ENCODE measurements at regions not wholly inside any gene's neighbourhood (a gene's known extent, or its start where the extent isn't known, plus 50 kb on each side); places are given as distances from the start of the nearest gene placed in this dataset.

DNA sequence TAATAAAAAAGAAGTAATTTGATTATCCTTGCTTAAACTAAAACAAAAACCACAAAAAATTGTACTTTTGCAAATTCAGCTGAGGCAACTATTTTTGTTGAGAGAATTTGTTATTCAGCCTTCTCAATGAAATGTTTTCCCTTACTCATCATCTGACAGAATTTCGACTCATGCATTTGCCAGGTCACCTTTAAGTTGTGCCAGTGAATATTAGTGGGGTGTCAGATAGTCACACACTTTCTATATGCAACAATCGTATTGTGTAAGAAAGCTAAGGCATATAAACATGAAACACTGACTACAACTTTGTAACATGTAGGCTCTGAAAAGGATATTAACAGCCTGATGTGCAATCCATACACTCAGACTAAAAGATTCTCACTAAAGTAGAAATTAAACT, 1653.1 kb upstream of the SLC39A10 start:
- no peak for DNase-seq (ENCODE audit: low read depth in 3 of 3)

DNA sequence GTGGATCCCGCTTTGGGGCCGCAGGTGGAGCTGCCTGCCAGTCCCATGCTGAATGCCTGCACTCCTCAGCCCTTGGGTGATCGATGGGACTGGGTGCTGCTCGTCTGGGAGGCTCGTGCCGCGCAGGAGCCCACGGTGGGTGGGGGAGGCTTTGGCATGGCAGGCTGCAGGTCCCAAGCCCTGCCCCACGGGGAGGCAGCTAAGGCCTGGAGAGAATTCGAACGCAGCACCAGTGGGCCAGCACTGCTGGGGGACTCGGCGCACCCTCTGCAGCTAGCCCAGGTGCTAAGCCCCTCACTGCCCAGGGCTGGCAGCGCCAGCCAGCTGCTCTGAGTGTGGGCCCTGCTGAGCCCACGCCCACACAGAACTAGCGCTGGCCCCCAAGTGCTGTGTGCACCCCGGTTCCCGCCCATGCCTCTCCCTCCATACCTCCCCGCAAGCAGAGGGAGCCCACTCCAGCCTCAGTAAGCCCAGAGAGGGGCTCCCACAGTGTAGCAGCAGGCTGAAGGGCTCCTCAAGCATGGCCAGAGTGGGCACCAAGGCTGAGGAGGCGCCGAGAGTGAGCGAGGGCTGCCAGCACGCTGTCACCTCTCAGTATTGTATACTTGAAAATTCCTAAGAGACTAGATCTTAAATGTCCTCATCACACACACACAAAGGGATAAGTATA, 1654.2 kb upstream of the SLC39A10 start:
- no peak for DNase-seq (ENCODE audit: low read depth in 3 of 3)

GRCh38 chr2:193990868-193991267, 1666.2 kb upstream of the SLC39A10 start:
- DNase-seq (ENCODE audit: low read depth in 3 of 3), result no peak

DNA sequence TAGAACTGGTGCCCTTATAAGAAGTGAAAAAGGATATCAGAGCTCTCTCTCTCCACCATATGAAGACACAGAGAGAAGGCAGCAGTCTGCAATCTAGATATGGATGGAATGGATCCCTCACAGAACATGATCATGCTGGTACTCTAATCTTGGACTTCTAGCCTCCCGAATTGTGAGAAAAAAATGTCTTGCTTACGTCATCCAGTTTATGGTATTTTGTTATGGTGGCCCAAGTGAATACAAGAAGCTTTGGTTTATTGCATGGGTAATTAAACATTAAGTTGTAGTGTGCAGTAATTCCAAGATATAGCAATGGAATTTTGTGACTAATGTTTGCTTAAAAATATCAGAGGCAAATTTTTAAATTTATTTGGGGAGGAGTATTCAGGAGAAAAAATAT, 1667.4 kb upstream of the SLC39A10 start:
- DNase-seq (ENCODE audit: low read depth in 3 of 3), result no peak

GRCh38 chr2:193988784-193989183, 1668.2 kb upstream of the SLC39A10 start:
- DNase-seq (ENCODE audit: low read depth in 3 of 3), result no peak

DNA sequence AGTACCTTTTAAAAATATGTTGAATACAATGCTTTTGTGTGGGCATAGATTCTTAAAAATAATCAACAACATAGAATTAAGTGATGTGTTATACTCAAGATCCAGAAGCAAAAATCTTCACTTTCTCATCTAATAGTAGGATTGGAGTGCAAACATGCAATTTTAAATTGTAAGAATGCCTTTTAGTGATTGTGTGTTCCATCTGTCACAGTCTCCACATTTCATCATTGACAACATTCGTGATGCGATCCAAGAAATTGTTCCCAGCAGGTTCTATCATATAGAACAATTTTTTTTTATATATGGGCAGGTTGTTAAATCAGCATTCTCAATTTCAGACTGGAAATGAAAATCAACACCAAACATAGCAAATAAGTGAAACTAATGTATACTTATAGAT, 1671.8 kb upstream of the SLC39A10 start:
- DNase-seq (ENCODE audit: low read depth in 3 of 3), result no peak

DNA sequence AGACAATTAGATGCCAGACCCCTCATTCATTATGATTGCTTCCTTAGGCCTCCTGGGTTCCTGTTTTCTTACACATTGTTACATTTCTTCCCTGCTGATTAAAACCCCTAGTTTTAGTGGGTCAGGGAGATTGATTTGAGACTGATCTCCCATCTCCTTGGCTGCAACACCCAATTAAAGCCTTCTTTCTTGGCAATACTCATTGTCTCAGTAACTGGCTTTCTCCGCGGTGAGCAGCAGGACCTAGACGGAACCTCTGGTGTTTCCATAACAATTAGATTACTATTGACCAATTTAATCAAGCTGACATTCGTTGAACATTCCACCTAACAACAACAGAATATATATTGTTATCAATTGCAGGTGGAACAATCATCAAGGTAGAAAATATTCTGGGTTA, 1676.4 kb upstream of the SLC39A10 start:
- no peak for DNase-seq (ENCODE audit: low read depth in 3 of 3)

DNA sequence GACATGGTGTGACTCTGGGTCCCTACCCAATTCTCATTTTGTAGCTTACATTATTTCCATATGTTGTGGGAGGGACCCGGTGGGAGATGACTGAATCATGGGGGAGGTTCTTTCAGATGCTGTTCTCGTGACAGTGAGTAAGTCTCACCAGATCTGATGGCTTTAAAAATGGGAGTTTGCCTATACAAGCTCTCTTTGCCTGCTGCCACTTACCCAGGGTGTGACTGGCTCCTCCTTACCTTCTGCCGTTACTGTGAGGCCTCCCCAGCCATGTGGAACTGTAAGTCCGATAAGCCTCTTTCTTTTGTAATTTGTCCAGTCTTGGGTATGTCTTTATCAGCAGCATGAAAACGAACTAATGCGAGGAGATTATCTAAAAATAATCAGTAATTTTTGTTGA, 1683.2 kb upstream of the SLC39A10 start:
- DNase-seq (ENCODE audit: low read depth in 3 of 3), result no peak

DNA sequence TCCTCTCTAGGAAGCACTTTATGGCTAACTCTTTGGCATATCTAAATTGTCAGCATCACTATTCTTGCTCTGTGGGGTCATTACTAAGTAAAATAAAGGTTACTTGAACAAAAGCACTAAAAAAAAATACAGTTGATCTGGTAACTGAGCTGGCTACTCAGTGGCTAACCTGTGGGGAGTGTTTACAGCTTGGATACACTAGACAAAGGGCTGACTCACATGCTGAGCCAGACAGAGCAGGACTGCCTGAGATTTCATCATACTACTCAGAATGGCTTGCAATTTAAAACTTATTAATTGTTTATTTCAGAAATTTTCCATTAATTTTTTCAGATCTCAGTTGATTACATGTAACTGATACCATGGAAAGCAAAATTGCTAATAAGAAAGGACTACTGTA, 1690.4 kb upstream of the SLC39A10 start:
- no peak for DNase-seq (ENCODE audit: low read depth in 3 of 3)

GRCh38 chr2:193965263-193965662, 1691.8 kb upstream of the SLC39A10 start:
- no peak for DNase-seq (ENCODE audit: low read depth in 3 of 3)

DNA sequence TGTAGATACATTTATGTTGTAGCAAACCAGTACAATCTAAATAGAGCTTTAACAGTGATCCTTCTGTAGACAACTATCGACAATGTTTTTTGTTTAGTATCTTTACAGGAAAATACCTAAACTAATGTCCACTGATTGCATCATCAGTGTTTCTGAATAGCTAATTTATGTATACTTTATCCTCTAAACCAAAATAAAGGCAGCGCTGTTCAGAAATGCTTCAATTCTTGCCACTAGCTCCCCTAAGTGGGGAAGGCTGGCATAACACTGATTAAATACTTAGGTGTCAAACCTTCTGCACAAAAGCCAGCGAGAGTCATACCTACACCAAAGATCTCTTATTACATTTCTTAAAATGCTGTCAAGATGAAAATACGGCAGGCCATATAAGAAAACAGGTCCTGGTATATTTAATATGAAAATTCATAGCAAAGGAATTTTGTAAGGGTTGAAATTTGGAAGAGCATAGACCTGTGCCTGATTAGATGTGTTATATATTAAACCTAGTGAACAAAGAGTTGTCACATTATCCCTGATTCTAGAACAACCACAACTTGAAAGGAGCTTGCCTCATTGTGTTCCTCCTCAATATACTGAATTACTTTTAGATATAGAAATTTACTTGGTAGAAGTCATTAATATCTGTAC, 1693.4 kb upstream of the SLC39A10 start:
- DNase-seq (ENCODE audit: low read depth in 3 of 3), result no peak

- no peak for DNase-seq (ENCODE audit: low read depth in 3 of 3)
Observed at GRCh38 chr2:193946806-193947205, 1710.2 kb upstream of the SLC39A10 start.

- no peak for DNase-seq (ENCODE audit: low read depth in 3 of 3)
Observed at GRCh38 chr2:193943406-193943960, 1713.5 kb upstream of the SLC39A10 start.

DNA sequence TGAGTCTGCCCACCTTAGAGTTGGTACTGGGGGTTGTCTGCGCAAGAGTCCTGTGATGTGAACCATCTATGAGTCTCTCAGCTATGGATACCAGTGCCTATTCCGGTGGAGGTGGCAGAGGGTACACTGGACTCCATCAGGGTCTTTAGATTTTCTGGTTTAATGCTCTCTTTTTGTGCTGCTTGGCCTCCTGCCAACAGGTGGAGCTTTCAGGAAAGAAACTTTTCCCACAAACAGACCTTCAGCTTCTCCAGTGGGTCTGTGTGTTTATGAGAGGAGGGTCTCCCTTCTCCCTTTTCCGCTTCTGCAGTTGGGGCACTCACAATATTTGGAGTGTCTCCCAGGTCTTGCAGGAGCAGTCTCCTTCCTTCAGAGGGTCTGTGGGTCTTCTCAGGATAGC, 1721.9 kb upstream of the SLC39A10 start:
- DNase-seq (ENCODE audit: low read depth in 3 of 3), result no peak

DNA sequence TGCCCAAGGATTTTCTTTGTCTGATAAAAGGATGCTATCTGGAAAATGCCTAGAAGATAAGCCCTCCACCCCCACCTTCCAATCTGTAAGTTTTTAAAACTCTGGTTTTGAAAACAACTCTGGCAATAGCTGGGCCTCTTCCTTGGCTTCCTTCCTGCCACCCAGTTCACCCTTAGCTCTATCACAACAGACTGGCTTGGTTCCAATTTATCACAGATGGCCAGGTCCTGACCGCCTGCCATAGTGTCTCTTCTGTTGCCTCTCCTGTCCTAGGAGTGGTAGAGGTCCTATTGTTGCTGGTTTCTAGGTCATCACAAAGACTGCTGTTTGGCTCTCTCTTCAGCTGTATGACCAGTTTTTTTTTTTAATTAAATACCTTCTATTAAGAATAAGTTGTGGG, 1727.9 kb upstream of the SLC39A10 start:
- DNase-seq (ENCODE audit: low read depth in 3 of 3), result no peak

DNA sequence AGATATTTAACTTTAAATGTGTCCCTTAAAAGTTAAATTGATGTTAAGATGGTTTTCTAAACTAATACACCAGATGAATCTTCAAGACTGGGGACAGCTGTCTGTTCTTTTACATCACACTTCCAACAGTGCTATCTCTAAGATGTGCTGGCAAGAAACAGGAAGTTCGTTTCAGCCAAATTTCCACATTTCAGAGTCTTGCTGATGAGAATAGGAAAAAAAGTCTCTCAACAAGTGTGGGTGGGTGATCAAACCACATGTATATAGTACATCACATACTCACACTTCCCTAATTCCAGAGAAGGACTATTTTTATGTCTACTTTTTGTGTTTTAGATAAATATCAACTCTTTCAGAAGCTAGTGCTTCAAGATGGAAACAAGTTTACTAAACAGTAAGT, 1712.8 kb upstream of the TMEFF2 start:
- DNase-seq (ENCODE audit: low read depth in 3 of 3), result no peak

DNA sequence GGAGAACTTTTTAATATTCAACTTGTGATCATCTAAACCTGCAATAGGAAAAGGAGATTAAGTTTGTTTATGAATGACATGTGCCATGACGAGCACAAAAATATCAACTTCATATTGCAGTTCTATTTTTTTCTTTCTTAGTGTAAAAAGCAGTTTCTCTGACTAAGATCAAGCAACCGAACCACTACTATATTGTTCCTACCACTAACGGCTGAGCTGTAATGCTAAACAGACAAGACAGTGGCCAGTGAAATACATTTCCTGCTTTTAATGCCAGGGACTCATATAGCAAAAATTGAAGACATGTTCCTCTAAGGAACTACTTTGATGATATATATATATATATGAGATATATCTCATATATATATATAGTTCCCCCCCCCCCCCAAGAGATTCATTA, 1705.6 kb upstream of the TMEFF2 start:
- no peak for DNase-seq (ENCODE audit: low read depth in 3 of 3)

DNA sequence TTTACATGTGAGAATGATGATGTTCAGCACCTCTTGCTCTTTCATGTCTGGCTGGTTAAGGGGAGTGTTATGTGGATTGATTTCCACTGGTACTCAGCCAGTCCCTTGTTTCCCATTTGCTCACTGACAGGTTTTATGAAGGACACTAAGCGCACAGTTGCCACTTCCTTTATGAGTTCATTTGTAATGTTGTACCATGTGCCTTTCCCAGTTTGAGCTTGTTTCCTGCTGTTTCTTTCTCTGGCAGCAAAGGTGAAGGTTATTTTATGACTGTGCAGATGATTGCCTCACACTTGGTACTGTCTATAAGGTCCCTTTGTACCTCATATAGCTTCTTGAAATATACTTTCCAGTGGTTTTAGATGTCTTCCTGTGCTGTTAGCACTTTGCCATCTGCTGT, 1700.5 kb upstream of the TMEFF2 start:
- DNase-seq (ENCODE audit: low read depth in 3 of 3), result no peak

- no peak for DNase-seq (ENCODE audit: low read depth in 3 of 3)
Observed at GRCh38 chr2:193894081-193894480, 1699.3 kb upstream of the TMEFF2 start.

DNA sequence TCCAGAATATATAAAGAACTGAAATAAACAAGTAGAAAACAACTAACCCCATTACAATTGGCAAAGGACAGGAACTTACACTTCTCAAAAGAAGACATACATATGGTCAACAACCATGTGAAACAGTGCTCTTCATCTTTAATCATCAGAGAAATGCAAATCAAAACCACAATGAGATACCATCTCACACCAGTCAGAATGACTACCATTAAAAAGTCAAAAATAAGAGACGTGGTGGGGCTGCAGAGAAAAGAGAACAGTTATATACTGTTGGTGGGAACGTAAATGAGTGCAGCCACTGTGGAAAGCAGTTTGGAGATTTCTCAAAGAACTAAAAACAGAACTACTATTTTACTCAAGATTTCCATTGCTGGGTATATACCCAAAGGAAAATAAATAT, 1696.3 kb upstream of the TMEFF2 start:
- no peak for DNase-seq (ENCODE audit: low read depth in 3 of 3)

- no peak for DNase-seq (ENCODE audit: low read depth in 3 of 3)
Observed at GRCh38 chr2:193885419-193885818, 1690.7 kb upstream of the TMEFF2 start.

DNA sequence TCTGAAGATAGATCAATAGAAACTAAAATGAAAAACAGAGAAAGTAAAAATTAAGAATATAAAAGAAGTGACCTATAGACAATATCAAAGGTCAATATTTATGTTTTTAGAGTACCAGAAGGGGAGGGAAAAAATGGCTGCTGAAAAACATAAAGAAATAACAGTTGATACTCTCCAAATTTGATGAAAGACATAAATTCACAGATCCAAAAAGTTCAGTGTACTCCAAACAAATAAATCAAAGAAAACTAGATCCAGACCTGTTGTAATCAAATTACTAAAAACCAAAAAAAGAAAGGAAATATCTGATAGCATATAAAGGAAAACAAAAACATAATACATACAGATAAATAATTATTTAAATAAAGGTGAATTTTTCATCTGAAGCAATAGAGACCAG, 1689.1 kb upstream of the TMEFF2 start:
- DNase-seq (ENCODE audit: low read depth in 3 of 3), result no peak

- DNase-seq (ENCODE audit: low read depth in 3 of 3), result no peak
Observed at GRCh38 chr2:193876980-193877379, 1682.2 kb upstream of the TMEFF2 start.

DNA sequence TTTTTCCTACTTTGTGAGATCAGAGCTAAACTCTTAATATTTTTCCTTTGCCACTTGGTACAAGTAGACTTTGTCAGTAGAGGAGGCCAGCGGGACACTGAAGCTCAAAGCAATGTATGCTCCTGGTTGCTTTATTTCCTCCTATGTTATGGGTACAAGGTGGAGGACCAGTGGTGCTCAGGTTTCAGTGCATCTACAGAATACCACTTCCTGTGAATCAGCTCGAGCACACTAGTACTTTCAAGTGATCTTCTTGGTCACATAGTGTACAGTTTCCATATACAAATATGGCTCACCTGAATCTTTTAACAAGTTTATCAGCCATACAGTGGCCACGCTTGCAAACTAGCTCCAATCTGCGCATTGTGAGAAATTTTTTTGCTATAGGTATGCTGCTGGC, 1674.8 kb upstream of the TMEFF2 start:
- DNase-seq (ENCODE audit: low read depth in 3 of 3), result no peak

All from stimulated activated CD4-positive, alpha-beta T cell treated with anti-CD3 and anti-CD28 coated beads, TNF-alpha, amount 100 ng/mL, for 24 hours (primary cell).